AG09319 (cell line): ENCODE measurements at regions not wholly inside any gene's neighbourhood (a gene's known extent, or its start where the extent isn't known, plus 50 kb on each side); places are given as distances from the start of the nearest gene placed in this dataset.
A peak's percentile ranks its signal among the peaks of the same experiment; 100 is the strongest.

Source experiments
- DNase-seq: peaks from one replicate; pipeline ENCODE4 v3.0.0-alpha.2; 2010; ENCODE audit warnings: low read depth; ENCODE audit errors: extremely low read depth
- TF ChIP-seq, protein P1 (sequence below): IDR thresholded peaks from 2 replicates; pipeline ENCODE4 v1.5.1; 2011; ENCODE audit warnings: low read depth, mild to moderate bottlenecking, inconsistent platforms, low read length, moderate library complexity

DNA sequence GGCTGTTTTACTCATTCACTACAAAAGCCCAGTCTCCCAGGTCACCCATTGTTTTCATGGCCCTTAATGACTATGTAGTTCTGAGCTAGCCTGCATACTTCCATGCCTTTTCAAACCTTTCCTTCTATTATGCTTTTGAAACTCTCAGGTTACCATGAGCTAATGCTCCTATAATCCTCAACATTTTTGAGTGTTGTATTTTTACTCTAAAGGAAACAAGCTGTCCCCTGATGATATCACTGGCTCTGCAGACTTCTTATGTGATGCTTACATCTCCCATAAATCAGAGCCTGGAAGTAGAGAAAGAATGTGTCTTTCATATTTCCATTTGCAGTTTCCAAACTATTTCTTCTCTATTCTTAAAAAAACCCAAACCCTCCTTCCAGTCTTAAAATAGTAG is 159.0 kb upstream of the RAG2 start:
- TF ChIP-seq, protein P1, sequence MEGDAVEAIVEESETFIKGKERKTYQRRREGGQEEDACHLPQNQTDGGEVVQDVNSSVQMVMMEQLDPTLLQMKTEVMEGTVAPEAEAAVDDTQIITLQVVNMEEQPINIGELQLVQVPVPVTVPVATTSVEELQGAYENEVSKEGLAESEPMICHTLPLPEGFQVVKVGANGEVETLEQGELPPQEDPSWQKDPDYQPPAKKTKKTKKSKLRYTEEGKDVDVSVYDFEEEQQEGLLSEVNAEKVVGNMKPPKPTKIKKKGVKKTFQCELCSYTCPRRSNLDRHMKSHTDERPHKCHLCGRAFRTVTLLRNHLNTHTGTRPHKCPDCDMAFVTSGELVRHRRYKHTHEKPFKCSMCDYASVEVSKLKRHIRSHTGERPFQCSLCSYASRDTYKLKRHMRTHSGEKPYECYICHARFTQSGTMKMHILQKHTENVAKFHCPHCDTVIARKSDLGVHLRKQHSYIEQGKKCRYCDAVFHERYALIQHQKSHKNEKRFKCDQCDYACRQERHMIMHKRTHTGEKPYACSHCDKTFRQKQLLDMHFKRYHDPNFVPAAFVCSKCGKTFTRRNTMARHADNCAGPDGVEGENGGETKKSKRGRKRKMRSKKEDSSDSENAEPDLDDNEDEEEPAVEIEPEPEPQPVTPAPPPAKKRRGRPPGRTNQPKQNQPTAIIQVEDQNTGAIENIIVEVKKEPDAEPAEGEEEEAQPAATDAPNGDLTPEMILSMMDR = no peak
- DNase-seq = no peak

DNA sequence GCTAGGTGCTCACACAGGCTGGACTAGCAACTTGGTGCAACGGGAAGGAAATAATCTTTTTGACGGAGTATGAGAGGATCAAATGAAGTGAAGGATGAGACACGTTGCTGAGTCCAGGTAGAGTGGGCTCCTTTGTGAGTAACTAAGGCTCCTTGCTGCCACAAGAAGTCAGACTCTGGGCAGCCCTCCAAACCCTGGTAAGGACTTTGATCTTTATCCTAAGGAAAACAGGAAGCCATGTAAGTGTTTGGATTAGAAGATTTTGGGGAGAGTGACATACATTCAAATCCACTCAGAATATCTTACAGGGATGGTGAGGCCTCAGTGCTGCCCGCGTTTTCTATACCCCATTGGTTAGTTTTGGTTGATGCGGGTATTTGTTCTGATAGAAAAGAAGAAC is 155.9 kb upstream of the RAG2 start:
- DNase-seq = no peak
- TF ChIP-seq, protein P1 = no peak

DNA sequence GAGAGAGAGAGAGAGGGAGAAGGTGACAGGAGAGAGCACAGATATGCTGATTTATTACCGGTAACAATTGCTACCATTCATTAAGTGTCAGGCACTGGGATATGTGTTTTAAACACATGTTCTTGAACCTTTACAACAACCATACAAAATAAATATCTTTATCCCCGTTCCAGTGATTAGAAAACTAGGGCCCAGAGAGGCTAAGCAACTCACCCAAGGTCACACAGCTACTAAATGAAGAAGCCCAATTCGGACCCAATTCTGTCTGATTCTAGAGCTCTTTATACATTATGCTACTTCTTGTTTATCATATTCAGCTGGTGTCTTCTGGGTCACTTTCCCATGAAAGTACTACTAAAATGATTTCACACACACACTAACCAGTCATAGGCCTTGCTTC is 154.0 kb upstream of the RAG2 start:
- TF ChIP-seq, protein P1 = no peak
- no peak for DNase-seq

DNA sequence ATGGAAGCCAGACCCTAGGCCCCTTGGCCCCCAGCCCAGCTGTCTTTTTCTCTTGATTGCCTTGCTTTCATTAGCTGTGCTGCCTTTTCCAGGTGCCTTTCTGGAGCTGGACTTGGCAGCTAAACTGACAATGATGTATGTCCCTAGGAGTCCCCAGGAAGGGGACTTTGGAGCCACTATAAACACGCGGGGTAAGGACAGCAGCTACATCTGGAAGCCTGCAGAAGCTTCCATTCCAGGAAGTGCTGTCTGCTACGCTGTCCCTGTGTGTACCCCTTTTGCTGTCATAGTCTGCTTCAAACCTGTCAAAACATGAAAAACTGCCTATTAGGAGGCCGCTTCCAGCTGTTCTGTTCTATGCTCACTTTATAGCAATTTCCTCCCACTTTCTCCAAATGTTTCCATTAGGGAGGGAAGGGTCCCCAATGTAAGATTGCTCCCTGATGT is 153.3 kb upstream of the RAG2 start:
- no peak for DNase-seq
- TF ChIP-seq, protein P1 = no peak

DNA sequence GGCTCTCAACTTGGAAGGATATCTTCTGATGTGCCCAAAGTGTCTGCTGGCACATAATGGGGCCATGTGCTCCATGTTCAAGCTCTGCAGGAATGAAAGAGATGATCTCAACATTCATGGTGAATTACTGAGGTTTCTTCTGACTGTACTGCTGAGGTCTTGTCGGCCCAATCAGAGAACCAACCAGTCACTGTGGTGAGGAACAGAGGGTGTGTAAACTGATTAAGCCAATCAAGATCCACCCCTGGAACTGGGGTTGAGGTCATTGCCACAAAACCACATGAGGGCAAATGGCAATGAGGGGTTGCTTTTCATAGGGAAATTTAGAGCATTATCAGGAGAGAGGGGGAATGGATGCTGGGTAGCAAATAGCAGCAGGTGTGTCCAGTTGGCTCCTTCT is 152.3 kb upstream of the RAG2 start:
- TF ChIP-seq, protein P1 = no peak
- no peak for DNase-seq

DNA sequence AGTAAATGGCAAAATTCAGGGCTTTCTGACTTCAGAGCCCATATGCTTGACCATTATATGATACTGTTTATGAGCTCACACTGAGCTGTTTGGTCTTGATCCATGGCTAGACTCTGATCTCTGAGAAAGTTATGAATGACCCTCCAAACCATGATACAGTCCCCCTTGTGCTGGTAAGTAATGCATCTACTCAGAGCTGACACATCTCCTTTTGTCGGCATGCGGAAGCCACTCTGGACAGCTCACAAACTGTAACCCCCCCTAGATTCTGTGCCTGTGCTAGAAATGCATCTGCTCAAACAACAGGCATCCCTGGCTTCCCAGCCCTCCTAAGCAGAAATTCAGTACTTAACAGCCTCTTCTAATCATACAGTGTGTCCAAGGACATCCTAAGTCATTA is 150.8 kb upstream of the RAG2 start:
- TF ChIP-seq, protein P1 = no peak
- no peak for DNase-seq

DNA sequence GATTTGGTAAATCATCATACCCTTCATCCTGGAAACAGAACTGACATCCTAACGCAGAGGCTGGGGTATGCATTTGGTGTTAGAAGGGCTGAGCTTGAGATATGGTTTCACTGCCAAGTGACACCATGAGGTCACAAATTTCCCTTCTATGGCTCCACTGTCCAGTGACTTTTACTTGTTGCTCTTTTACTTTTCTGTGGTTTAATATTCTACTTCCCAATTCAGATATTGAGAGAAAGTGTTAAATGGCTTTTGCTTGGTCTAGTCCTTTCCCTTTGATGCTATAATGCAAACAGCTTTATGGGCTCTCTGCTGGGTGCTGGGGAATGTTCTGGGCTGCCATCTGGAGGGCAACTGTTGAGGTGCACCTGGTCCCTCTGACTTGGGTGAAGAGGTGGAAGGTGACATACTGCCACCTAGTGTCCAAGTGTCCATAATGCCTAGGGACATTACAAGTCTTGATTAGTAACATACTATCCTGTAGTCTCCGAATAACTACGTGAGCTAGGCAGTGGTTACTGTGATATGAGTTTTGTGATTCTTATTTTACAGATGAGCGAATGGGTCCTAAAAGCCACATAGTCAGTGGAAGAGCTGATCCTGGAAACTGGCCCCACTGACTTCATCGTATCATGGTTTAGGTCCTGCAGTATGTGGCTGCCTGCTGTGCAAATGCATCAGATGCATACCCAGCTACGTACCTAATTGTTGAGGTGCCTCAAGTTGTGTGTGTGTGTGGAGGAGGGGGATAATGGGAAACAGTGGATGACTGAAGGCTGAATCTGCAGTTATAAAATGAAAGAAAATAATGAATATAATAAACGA is 149.1 kb upstream of the RAG2 start:
- TF ChIP-seq, protein P1 = peak; percentile 100
- DNase-seq = peak; percentile 82
